GM12878 (cell line): ENCODE measurements at regions not wholly inside any gene's neighbourhood (a gene's known extent, or its start where the extent isn't known, plus 50 kb on each side); places are given as distances from the start of the nearest gene placed in this dataset.

Source experiments
- ATAC-seq: fragments of 200-7000 bp; cut with Tn5 transposase; 3 replicates; pipeline ENCODE4 v1.9.1; 2020; ENCODE audit warnings: mild to moderate bottlenecking, moderate library complexity
- BruUV-seq: library from RNA; stranded (reverse); fragments of 400-500 nt; replicated peaks from 2 replicates; lab custom pipeline; 2021; lab: Mats Ljungman, UMichigan
- CTCF ChIA-PET: fragments of 300-600 bp; sonication (Branson Sonifier 250); formaldehyde crosslinking; extraction: SDS; loops from one replicate; lab custom pipeline; 2021; ENCODE audit warnings: inconsistent platforms; lab: Yijun Ruan, JAX
- POLR2A ChIA-PET: fragments of 350-600 bp; formaldehyde crosslinking; extraction: SDS; loops from one replicate; lab custom pipeline; 2021; ENCODE audit warnings: inconsistent platforms; lab: Charles Lee
- RAD21 ChIA-PET: fragments of 300-600 bp; sonication (Branson Sonifier 250); formaldehyde crosslinking; loops from one replicate; lab custom pipeline; 2023; ENCODE audit warnings: antibody characterized with exemption; ENCODE audit not compliant: unreplicated experiment; lab: Charles Lee
- SMC1A ChIA-PET: fragments of 300-600 bp; sonication (Branson Sonifier 250); formaldehyde crosslinking; loops from one replicate; lab custom pipeline; 2023; ENCODE audit not compliant: unreplicated experiment, uncharacterized antibody; lab: Charles Lee
- DNase-seq: peaks from one replicate; pipeline ENCODE4 v3.0.0-alpha.2; 2011; ENCODE audit warnings: low read depth, low spot score
- FAIRE-seq: peaks from 3 replicates; lab custom pipeline; 2011; peaks lifted over from hg19 to GRCh38; lab: Jason Lieb, UNC
- H2AFZ ChIP-seq: 2 replicates; pipeline ENCODE4 v1.6.0; 2011; ENCODE audit warnings: low read depth, low read length, control low read depth; ENCODE audit not compliant: control insufficient read depth
- H3K27ac ChIP-seq: 2 replicates; pipeline ENCODE4 v1.5.1; 2011; ENCODE audit warnings: control low read depth; ENCODE audit not compliant: control insufficient read depth, insufficient read depth
- H3K27me3 ChIP-seq, 2 experiments: replicated peaks in 1 of 2; 2 replicates each; pipeline versions ENCODE4 v1.6.0 to v1.6.1; 2011; ENCODE audit warnings: low read length in 1 of 2; ENCODE audit not compliant: control insufficient read depth in 2 of 2, insufficient read depth in 2 of 2
- H3K36me3 ChIP-seq, 2 experiments: 2 replicates each; pipeline ENCODE4 v1.5.1; 2011; ENCODE audit warnings: low read length in 1 of 2; ENCODE audit not compliant: control insufficient read depth in 2 of 2, insufficient read depth in 2 of 2
- H3K4me1 ChIP-seq: 2 replicates; pipeline ENCODE4 v1.6.1; 2011; ENCODE audit warnings: mild to moderate bottlenecking, low read length, moderate library complexity, mixed read lengths; ENCODE audit not compliant: control insufficient read depth, insufficient read depth
- H3K4me2 ChIP-seq: 2 replicates; pipeline ENCODE4 v1.6.0; 2011; ENCODE audit warnings: control low read depth; ENCODE audit not compliant: control insufficient read depth, insufficient read depth
- H3K4me3 ChIP-seq: fragments of 200-600 bp; sonication (generic); 2 replicates; pipeline ENCODE4 v1.5.1; 2016
- H3K79me2 ChIP-seq: 2 replicates; pipeline ENCODE4 v1.6.0; 2011; ENCODE audit warnings: low read length; ENCODE audit not compliant: control insufficient read depth, insufficient read depth
- H3K9ac ChIP-seq: 2 replicates; pipeline ENCODE4 v1.8.0; 2011; ENCODE audit warnings: low read length, control low read depth, mixed read lengths; ENCODE audit not compliant: control insufficient read depth, insufficient read depth
- H3K9me3 ChIP-seq: replicated peaks from 3 replicates; pipeline ENCODE4 v1.5.1; 2011; ENCODE audit warnings: mild to moderate bottlenecking, low read length; ENCODE audit not compliant: control insufficient read depth, insufficient read depth
- H4K20me1 ChIP-seq: 2 replicates; pipeline ENCODE4 v1.6.0; 2011; ENCODE audit not compliant: control insufficient read depth, insufficient read depth
- ATF2 ChIP-seq: IDR thresholded peaks from 2 replicates; pipeline ENCODE4 v1.6.1; 2012; ENCODE audit warnings: low read length, inconsistent platforms
- CEBPB ChIP-seq, 2 experiments: fragments of 150-350 bp in 1 of 2; IDR thresholded peaks; 2 replicates each; pipeline ENCODE4 v1.6.1; 2012 to 2014; ENCODE audit warnings: low read depth in 2 of 2, low read length in 2 of 2, borderline replicate concordance in 1 of 2, inconsistent platforms in 1 of 2
- CHD1 ChIP-seq: IDR thresholded peaks from 2 replicates; pipeline ENCODE4 v1.6.1; 2012; ENCODE audit warnings: low read depth, low read length, improper control_type of control experiment
- KDM1A ChIP-seq: fragments of 200-600 bp; sonication (generic); IDR thresholded peaks from 2 replicates; pipeline ENCODE4 v1.6.1; 2016; ENCODE audit warnings: borderline replicate concordance
- KLF5 ChIP-seq: fragments of 450-650 bp; IDR thresholded peaks from 2 replicates; pipeline ENCODE4 v1.6.1; 2014; ENCODE audit warnings: mild to moderate bottlenecking; ENCODE audit not compliant: partially characterized antibody
- LARP7 ChIP-seq: fragments of 450-650 bp; IDR thresholded peaks from 2 replicates; pipeline ENCODE4 v1.6.1; 2017; ENCODE audit warnings: mild to moderate bottlenecking
- PAX5 ChIP-seq: IDR thresholded peaks from 2 replicates; pipeline ENCODE4 v1.6.1; 2011; ENCODE audit warnings: low read depth, low read length, borderline replicate concordance
- RBBP5 ChIP-seq: fragments of 200-600 bp; sonication (generic); conservative IDR thresholded peaks from 2 replicates; pipeline ENCODE4 v1.6.1; 2016
- SIX5 ChIP-seq: IDR thresholded peaks from 2 replicates; pipeline ENCODE4 v1.6.1; 2011; ENCODE audit warnings: mild to moderate bottlenecking, low read depth, low read length, moderate library complexity; ENCODE audit not compliant: severe bottlenecking
- STAT1 ChIP-seq: fragments of 450-650 bp; conservative IDR thresholded peaks from 2 replicates; pipeline ENCODE4 v1.6.1; 2014; ENCODE audit warnings: antibody characterized with exemption, mild to moderate bottlenecking
- TAF1 ChIP-seq: IDR thresholded peaks from 2 replicates; pipeline ENCODE4 v1.6.1; 2011; ENCODE audit warnings: mild to moderate bottlenecking, low read depth, low read length, borderline replicate concordance
- TCF12 ChIP-seq: IDR thresholded peaks from 2 replicates; pipeline ENCODE4 v1.6.1; 2011; ENCODE audit warnings: low read depth, mild to moderate bottlenecking, low read length
- TCF7 ChIP-seq: IDR thresholded peaks from 2 replicates; pipeline ENCODE4 v1.6.1; 2014; ENCODE audit warnings: antibody characterized with exemption, borderline replicate concordance
- WGBS: methylation state at CpG from one replicate; pipeline ENCODE4 v1.1.6; 2016; ENCODE audit warnings: low lambda C conversion rate; ENCODE audit not compliant: insufficient replicate concordance, insufficient coverage; ENCODE audit errors: missing lambda C conversion rate; 5-methylcytosine and 5-hydroxymethylcytosine counted together
- in situ Hi-C: fragments of 300-500 bp; cut with MboI; formaldehyde crosslinking; loops from 9 replicates; pipeline ENCODE4 v1.14.3; 2018; ENCODE audit warnings: mixed read lengths
- intact Hi-C: fragments of 100-400 bp; cut with micrococcal nuclease; formaldehyde crosslinking; loops from one replicate; pipeline ENCODE4 v1.14.2; 2022; ENCODE audit not compliant: unreplicated experiment
- TF ChIP-seq, protein P1 (sequence below): fragments of 450-650 bp; formaldehyde crosslinking; IDR thresholded peaks from 2 replicates; pipeline ENCODE4 v1.5.0; 2022; ENCODE audit warnings: mild to moderate bottlenecking, missing genetic modification characterization

DNA sequence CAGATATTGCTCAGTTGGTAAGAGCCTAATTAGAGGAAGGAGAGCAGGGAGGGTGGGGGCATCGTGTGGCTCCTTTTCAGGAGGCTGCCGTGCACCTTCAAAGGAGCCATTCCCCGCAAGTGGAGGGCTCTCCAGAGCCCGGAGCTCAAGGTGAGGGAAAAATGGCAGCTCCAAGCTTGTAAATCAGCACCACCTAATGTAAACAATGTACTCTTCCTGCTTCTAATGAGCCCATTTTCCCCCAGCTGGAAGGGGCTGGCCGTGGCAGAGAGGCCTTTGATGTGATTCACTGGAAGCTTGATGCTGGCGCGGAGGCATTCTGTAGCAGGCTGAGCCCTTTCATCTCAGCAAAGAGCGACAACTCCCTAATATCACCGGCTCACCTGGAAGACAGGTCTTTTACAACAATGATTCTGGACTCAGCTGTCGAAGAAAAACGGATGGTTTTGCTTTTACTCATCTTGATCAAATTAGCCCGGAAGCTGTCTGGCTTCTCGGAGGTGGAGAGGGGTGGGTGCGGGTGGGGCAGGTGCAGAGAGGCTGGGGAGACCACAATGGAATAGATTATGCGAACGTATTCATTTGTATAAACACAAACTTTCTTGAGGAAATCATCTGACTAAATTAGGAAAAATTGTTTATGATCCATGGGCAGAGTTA, 112.5 kb downstream of the RRAGC start:
- Histone ChIP-seq H3K4me2 (no peak overlapping the region), H3K36me3 (no peaks in the 10 kb centered on the region), H4K20me1 (no peaks in the 10 kb centered on the region), H3K4me1 (no peaks in the 10 kb centered on the region), H3K79me2 (no peaks in the 10 kb centered on the region), H3K9ac (no peak overlapping the region), H3K27me3 (no peaks in the 10 kb centered on the region), H3K9me3 (no peaks in the 10 kb centered on the region), H2AFZ (no peak overlapping the region), H3K27ac (no peak overlapping the region), H3K4me3 (no peak overlapping the region)
- SMC1A ChIA-PET = no interaction called here
- no peak for DNase-seq
- BruUV-seq = no TSS peak
- ATAC-seq = no peak
- WGBS = 29% methylated on average over 16 of the region's 16 CpGs
- RAD21 ChIA-PET = no interaction called here
- TF ChIP-seq STAT1 = no peak
- no peak for TF ChIP-seq SIX5
- TF ChIP-seq PAX5 = no peak
- TF ChIP-seq LARP7 = no peak
- TF ChIP-seq KDM1A = no peak
- TF ChIP-seq CEBPB (IDR thresholded peaks at IDR 0.05; ENCODE audit: borderline replicate concordance in 1 of 2, low read depth in 2 of 2, low read length in 2 of 2) = no peak
- no peak for TF ChIP-seq KLF5
- no peak for TF ChIP-seq CHD1
- CTCF ChIA-PET = interaction anchor here (0.6 to 0.9 kb wide), 2 partner anchors 43 to 73 kb away, joined by 3 read pairs; no protein-coding TSS in a partner anchor
- POLR2A ChIA-PET = no interaction called here
- intact Hi-C loops = no loop called here
- in situ Hi-C loops = no loop called here
- no peak for FAIRE-seq

DNA sequence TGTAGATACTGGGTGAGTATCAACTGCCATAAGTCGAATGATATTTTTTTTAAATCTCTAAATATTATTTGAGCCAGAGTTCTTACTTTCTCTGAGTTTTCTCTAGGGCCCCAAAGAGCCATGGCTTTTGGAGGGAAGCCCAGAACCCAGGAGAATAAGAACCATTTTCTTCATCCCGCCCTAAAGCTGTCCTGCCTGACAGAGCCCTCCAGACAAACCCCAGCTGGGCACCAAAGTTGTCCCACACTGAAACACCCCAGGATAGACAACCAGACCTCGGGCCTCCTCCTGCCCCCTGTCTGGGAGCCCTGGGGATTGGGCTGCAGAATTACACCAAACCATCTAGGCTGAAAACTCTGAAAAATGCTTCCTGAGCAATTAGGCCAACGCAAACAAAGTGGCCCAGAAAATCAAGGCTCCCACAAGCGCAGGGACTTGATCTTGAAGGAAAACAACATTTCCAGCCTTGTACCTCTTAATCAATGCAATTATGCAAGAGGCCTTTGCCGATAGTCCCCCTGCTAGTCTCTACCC, 113.1 kb downstream of the RRAGC start:
- DNase-seq (no peak), ATAC-seq (no peak), FAIRE-seq (no peak)
- Histone ChIP-seq H3K27me3 (no peaks in the 10 kb centered on the region), H3K36me3 (no peaks in the 10 kb centered on the region), H4K20me1 (no peaks in the 10 kb centered on the region), H3K27ac (no peak overlapping the region), H3K79me2 (no peaks in the 10 kb centered on the region), H3K9me3 (no peaks in the 10 kb centered on the region), H3K9ac (no peak overlapping the region), H3K4me3 (no peak overlapping the region), H2AFZ (no peak overlapping the region), H3K4me1 (no peaks in the 10 kb centered on the region), H3K4me2 (no peak overlapping the region)
- in situ Hi-C loops (no loop called here), intact Hi-C loops (no loop called here)
- ChIA-PET POLR2A (no interaction called here), SMC1A (no interaction called here), RAD21 (no interaction called here), CTCF (interaction anchor here (0.6 kb wide), 1 partner anchor 43 kb away, joined by 3 read pairs; no protein-coding TSS in a partner anchor)
- 57% methylated on average over 6 of the region's 6 CpGs for WGBS
- no TSS peak for BruUV-seq
- no peak for TF ChIP-seq TCF12
- TF ChIP-seq TCF7 = no peak
- TF ChIP-seq TAF1 = no peak
- no peak for TF ChIP-seq RBBP5
- no peak for TF ChIP-seq ATF2
- no peak for TF ChIP-seq LARP7
- TF ChIP-seq, protein P1, sequence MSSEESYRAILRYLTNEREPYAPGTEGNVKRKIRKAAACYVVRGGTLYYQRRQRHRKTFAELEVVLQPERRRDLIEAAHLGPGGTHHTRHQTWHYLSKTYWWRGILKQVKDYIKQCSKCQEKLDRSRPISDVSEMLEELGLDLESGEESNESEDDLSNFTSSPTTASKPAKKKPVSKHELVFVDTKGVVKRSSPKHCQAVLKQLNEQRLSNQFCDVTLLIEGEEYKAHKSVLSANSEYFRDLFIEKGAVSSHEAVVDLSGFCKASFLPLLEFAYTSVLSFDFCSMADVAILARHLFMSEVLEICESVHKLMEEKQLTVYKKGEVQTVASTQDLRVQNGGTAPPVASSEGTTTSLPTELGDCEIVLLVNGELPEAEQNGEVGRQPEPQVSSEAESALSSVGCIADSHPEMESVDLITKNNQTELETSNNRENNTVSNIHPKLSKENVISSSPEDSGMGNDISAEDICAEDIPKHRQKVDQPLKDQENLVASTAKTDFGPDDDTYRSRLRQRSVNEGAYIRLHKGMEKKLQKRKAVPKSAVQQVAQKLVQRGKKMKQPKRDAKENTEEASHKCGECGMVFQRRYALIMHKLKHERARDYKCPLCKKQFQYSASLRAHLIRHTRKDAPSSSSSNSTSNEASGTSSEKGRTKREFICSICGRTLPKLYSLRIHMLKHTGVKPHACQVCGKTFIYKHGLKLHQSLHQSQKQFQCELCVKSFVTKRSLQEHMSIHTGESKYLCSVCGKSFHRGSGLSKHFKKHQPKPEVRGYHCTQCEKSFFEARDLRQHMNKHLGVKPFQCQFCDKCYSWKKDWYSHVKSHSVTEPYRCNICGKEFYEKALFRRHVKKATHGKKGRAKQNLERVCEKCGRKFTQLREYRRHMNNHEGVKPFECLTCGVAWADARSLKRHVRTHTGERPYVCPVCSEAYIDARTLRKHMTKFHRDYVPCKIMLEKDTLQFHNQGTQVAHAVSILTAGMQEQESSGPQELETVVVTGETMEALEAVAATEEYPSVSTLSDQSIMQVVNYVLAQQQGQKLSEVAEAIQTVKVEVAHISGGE = no peak
